K562 (cell line): ENCODE measurements at regions not wholly inside any gene's neighbourhood (a gene's known extent, or its start where the extent isn't known, plus 50 kb on each side); places are given as distances from the start of the nearest gene placed in this dataset.

Experiments used
- ATAC-seq: fragments of 200-7000 bp; cut with Tn5 transposase; 3 replicates; pipeline ENCODE4 v1.9.1; 2020; ENCODE audit warnings: moderate library complexity
- BruUV-seq: library from RNA; stranded (reverse); fragments of 400-500 nt; replicated peaks from 2 replicates; lab custom pipeline; 2021; lab: Mats Ljungman, UMichigan
- CTCF ChIA-PET: fragments of 300-600 bp; formaldehyde crosslinking; extraction: SDS; loops from one replicate; lab custom pipeline; 2021; ENCODE audit warnings: low intra/inter-chr PET ratio; lab: Yijun Ruan, JAX
- POLR2A ChIA-PET: fragments of 300-600, 350-650 bp; sonication (Branson Sonifier 250); formaldehyde crosslinking; extraction: SDS; loops from one replicate; lab custom pipeline; 2021; ENCODE audit warnings: antibody characterized with exemption, inconsistent platforms; lab: Yijun Ruan, JAX
- DNase-seq, 4 experiments: peaks; one replicate each; pipeline versions ENCODE4 v3.0.0 to v3.0.0-alpha.2; 2011 to 2018; ENCODE audit warnings: low spot score in 3 of 4, mixed read lengths in 3 of 4; ENCODE audit errors: extremely low read depth in 1 of 4
- FAIRE-seq: peaks from 2 replicates; lab custom pipeline; 2011; peaks lifted over from hg19 to GRCh38; lab: Jason Lieb, UNC
- H2AFZ ChIP-seq: 2 replicates; pipeline ENCODE4 v1.6.0; 2011; ENCODE audit warnings: low read depth, low read length, control low read depth, inconsistent platforms
- H3K27ac ChIP-seq: fragments of 200-600 bp; 3 replicates; pipeline ENCODE4 v1.8.0; 2011; ENCODE audit warnings: low read depth, mild to moderate bottlenecking, control low read depth, inconsistent platforms, low read length, moderate library complexity, mixed read lengths; ENCODE audit errors: extremely low read depth
- H3K27me3 ChIP-seq, 2 experiments: fragments of 300-600 bp in 1 of 2; 2 replicates in 1 of 2; 3 replicates in 1 of 2; pipeline versions ENCODE4 v1.6.0 to v1.8.0; 2011; ENCODE audit warnings: inconsistent platforms in 2 of 2, low read length in 2 of 2, mild to moderate bottlenecking in 1 of 2, mixed read lengths in 1 of 2, moderate library complexity in 1 of 2; ENCODE audit not compliant: control insufficient read depth in 2 of 2, insufficient read depth in 2 of 2
- H3K36me3 ChIP-seq: fragments of 300-600 bp; 3 replicates; pipeline ENCODE4 v1.8.0; 2011; ENCODE audit warnings: mild to moderate bottlenecking, low read length, inconsistent platforms; ENCODE audit not compliant: control insufficient read depth, insufficient read depth
- H3K4me1 ChIP-seq, 2 experiments: fragments of 200-600 bp in 1 of 2; replicated peaks in 1 of 2; 2 replicates in 1 of 2; 3 replicates in 1 of 2; pipeline versions ENCODE4 v1.5.1 to v1.8.0; 2011; ENCODE audit warnings: inconsistent platforms in 2 of 2, low read length in 2 of 2, mild to moderate bottlenecking in 1 of 2, mixed read lengths in 1 of 2, moderate library complexity in 1 of 2; ENCODE audit not compliant: control insufficient read depth in 2 of 2, insufficient read depth in 2 of 2
- H3K4me2 ChIP-seq: 2 replicates; pipeline ENCODE4 v1.6.1; 2011; ENCODE audit warnings: low read length, control low read depth, inconsistent platforms, mixed read lengths; ENCODE audit not compliant: insufficient read depth
- H3K4me3 ChIP-seq: fragments of 200-600 bp; sonication (generic), shearing (Covaris generic); 2 replicates; pipeline ENCODE4 v1.5.1; 2016; ENCODE audit warnings: control low read depth, inconsistent platforms
- H3K79me2 ChIP-seq: fragments of 200-600 bp; 3 replicates; pipeline ENCODE4 v1.8.0; 2011; ENCODE audit warnings: low read length, inconsistent platforms; ENCODE audit not compliant: control insufficient read depth, insufficient read depth
- H3K9ac ChIP-seq, 2 experiments: 2 replicates each; pipeline versions ENCODE4 v1.6.0 to v1.6.1; 2011; ENCODE audit warnings: low read depth in 2 of 2, low read length in 2 of 2, control low read depth in 1 of 2, inconsistent platforms in 1 of 2, mild to moderate bottlenecking in 1 of 2, mixed read lengths in 1 of 2; ENCODE audit not compliant: insufficient read depth in 1 of 2
- H3K9me1 ChIP-seq: one replicate; pipeline ENCODE4 v1.6.0; 2011; ENCODE audit warnings: inconsistent platforms, mild to moderate bottlenecking, low read length, moderate library complexity; ENCODE audit not compliant: control insufficient read depth, insufficient read depth
- H3K9me3 ChIP-seq: replicated peaks from 2 replicates; pipeline ENCODE4 v1.5.1; 2011; ENCODE audit warnings: low read depth, low read length, inconsistent platforms; ENCODE audit not compliant: control insufficient read depth, insufficient read depth
- H4K20me1 ChIP-seq: replicated peaks from 2 replicates; pipeline ENCODE4 v1.6.1; 2011; ENCODE audit warnings: low read length, inconsistent platforms, mixed read lengths; ENCODE audit not compliant: control insufficient read depth, insufficient read depth
- HMG20A ChIP-seq: fragments of 450-650 bp; formaldehyde crosslinking; conservative IDR thresholded peaks from 2 replicates; pipeline ENCODE4 v1.4.0; 2020; ENCODE audit warnings: mild to moderate bottlenecking, mixed read lengths
- MCM3 ChIP-seq: fragments of 450-650 bp; IDR thresholded peaks from 2 replicates; pipeline ENCODE4 v1.6.1; 2016
- MYC ChIP-seq, 2 experiments: fragments of 250-450 bp in 1 of 2; sonication (Bioruptor Pico) in 1 of 2; IDR thresholded peaks; 2 replicates each; pipeline versions ENCODE4 v1.5.1 to v1.6.1; 2012 to 2021; ENCODE audit warnings: low read depth in 2 of 2, borderline replicate concordance in 1 of 2, improper control_type of control experiment in 1 of 2, low read length in 1 of 2, mild to moderate bottlenecking in 1 of 2, moderate library complexity in 1 of 2
- RCOR1 ChIP-seq, 2 experiments: IDR thresholded peaks; 2 replicates each; pipeline ENCODE4 v1.6.1; 2012; ENCODE audit warnings: low read depth in 2 of 2, low read length in 2 of 2, borderline replicate concordance in 1 of 2, improper control_type of control experiment in 1 of 2
- TAL1 ChIP-seq: fragments of 450-650 bp; IDR thresholded peaks from 2 replicates; pipeline ENCODE4 v1.6.1; 2016; ENCODE audit warnings: mild to moderate bottlenecking
- ZNF583 ChIP-seq: fragments of 250-450 bp; sonication (Bioruptor Pico); IDR thresholded peaks from 2 replicates; pipeline ENCODE4 v1.4.0; 2020
- WGBS: fragments of 100-300 bp; shearing (Covaris generic); methylation state at CpG from one replicate; pipeline ENCODE4 v1.1.6; 2016; ENCODE audit warnings: low coverage, mixed read lengths; ENCODE audit not compliant: insufficient coverage; ENCODE audit errors: missing lambda C conversion rate; 5-methylcytosine and 5-hydroxymethylcytosine counted together
- in situ Hi-C: fragments of 300-500 bp; cut with MboI; formaldehyde crosslinking; loops from 4 replicates; pipeline ENCODE4 v1.15.0; 2018; ENCODE audit warnings: inconsistent platforms, mixed read lengths
- intact Hi-C: fragments of 100-400 bp; cut with micrococcal nuclease; formaldehyde crosslinking; loops from 2 replicates; pipeline ENCODE4 v1.14.2; 2022
- TF ChIP-seq, protein P1 (sequence below), 2 experiments: fragments of 150-350 bp in 1 of 2; IDR thresholded peaks; 2 replicates each; pipeline ENCODE4 v1.6.1; 2012 to 2016; ENCODE audit warnings: low read depth in 2 of 2, low read length in 2 of 2, mild to moderate bottlenecking in 1 of 2, moderate library complexity in 1 of 2
- TF ChIP-seq, protein P2 (sequence below): sonication (generic); formaldehyde crosslinking; IDR thresholded peaks from 2 replicates; pipeline ENCODE4 v1.8.1; 2023; ENCODE audit warnings: mild to moderate bottlenecking, missing genetic modification reagents
- TF ChIP-seq, protein P3 (sequence below): fragments of 450-650 bp; IDR thresholded peaks from 2 replicates; pipeline ENCODE4 v1.6.1; 2018; ENCODE audit warnings: mild to moderate bottlenecking, low read depth; ENCODE audit not compliant: partially characterized antibody
- TF ChIP-seq, protein P4 (sequence below): sonication (generic); formaldehyde crosslinking; IDR thresholded peaks from 2 replicates; pipeline ENCODE4 v1.8.0; 2022; ENCODE audit warnings: mild to moderate bottlenecking, missing genetic modification reagents

DNA sequence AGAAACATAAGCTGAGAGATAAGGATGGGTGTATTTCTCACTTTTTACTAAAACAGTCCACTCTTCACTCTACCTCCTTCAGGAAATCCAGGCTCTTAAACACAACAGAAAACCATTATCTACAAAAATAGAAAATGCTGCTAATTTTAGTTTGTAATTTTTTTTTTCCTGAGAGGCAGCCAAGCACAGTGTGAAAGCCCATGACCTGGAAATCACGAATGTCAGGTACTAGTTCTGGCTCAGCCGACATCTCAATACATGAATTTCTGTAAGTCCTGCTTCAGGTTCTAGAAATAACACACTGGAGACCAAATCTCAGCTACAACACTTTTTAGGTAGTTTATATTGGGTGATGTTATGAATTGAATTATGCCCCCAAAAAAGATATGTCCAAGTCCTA lies 308.9 kb downstream of the KCNA4 start (continued):
- TF ChIP-seq, protein P1, sequence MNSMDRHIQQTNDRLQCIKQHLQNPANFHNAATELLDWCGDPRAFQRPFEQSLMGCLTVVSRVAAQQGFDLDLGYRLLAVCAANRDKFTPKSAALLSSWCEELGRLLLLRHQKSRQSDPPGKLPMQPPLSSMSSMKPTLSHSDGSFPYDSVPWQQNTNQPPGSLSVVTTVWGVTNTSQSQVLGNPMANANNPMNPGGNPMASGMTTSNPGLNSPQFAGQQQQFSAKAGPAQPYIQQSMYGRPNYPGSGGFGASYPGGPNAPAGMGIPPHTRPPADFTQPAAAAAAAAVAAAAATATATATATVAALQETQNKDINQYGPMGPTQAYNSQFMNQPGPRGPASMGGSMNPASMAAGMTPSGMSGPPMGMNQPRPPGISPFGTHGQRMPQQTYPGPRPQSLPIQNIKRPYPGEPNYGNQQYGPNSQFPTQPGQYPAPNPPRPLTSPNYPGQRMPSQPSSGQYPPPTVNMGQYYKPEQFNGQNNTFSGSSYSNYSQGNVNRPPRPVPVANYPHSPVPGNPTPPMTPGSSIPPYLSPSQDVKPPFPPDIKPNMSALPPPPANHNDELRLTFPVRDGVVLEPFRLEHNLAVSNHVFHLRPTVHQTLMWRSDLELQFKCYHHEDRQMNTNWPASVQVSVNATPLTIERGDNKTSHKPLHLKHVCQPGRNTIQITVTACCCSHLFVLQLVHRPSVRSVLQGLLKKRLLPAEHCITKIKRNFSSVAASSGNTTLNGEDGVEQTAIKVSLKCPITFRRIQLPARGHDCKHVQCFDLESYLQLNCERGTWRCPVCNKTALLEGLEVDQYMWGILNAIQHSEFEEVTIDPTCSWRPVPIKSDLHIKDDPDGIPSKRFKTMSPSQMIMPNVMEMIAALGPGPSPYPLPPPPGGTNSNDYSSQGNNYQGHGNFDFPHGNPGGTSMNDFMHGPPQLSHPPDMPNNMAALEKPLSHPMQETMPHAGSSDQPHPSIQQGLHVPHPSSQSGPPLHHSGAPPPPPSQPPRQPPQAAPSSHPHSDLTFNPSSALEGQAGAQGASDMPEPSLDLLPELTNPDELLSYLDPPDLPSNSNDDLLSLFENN (IDR thresholded peaks at IDR 0.05; ENCODE audit: low read depth in 2 of 2, low read length in 2 of 2), result no peak
- TF ChIP-seq MCM3, result no peak

DNA sequence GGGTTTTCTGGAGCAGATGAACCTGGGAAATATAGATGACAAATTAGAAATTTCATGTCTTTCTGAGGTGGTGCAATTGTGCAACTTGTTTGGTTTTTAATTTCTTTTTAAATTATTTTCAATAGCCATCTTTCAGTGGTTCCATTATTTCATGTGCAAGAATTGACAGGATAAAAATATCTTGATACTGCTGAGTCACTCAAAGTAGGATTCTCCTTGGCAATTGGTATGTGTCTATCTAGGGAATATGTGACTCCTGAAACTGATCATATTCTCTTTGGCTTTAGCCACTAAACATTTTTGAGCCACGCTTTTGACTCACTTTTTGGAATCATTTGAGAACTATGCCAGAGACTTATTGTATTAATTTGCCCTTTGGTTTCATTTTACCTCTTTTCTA lies 331.5 kb downstream of the KCNA4 start:
- ChIA-PET POLR2A (no interaction called here), CTCF (no interaction called here)
- H3K9me3 ChIP-seq, result no peaks in the 10 kb centered on the region
- 0% methylated on average over 1 of the region's 1 CpG for WGBS
- intact Hi-C loops, result no loop called here
- in situ Hi-C loops, result no loop called here
- H3K79me2 ChIP-seq, result no peaks in the 10 kb centered on the region
- no peaks in the 10 kb centered on the region for H3K4me1 ChIP-seq
- H3K27me3 ChIP-seq, result no peaks in the 10 kb centered on the region
- BruUV-seq, result no TSS peak
- H3K4me2 ChIP-seq, result no peak overlapping the region
- ATAC-seq, result no peak
- no peaks in the 10 kb centered on the region for H3K36me3 ChIP-seq
- no peak overlapping the region for H3K4me3 ChIP-seq
- no peak overlapping the region for H3K27ac ChIP-seq
- H3K9me1 ChIP-seq, result no peaks in the 10 kb centered on the region
- no peak for DNase-seq
- no peak for FAIRE-seq
- no peaks in the 10 kb centered on the region for H4K20me1 ChIP-seq
- no peak overlapping the region for H2AFZ ChIP-seq
- H3K9ac ChIP-seq, result no peak overlapping the region
- TF ChIP-seq RCOR1 (IDR thresholded peaks at IDR 0.05; ENCODE audit: borderline replicate concordance in 1 of 2, low read depth in 2 of 2, low read length in 2 of 2) (no peak), TAL1 (no peak), ZNF583 (no peak), HMG20A (CRISPR knock-in tag) (no peak), MYC (IDR thresholded peaks at IDR 0.05; ENCODE audit: low read depth, low read length) (no peak), MYC (CRISPR knock-in tag; IDR thresholded peaks at IDR 0.05; ENCODE audit: borderline replicate concordance, low read depth) (no peak)
- TF ChIP-seq, protein P2, sequence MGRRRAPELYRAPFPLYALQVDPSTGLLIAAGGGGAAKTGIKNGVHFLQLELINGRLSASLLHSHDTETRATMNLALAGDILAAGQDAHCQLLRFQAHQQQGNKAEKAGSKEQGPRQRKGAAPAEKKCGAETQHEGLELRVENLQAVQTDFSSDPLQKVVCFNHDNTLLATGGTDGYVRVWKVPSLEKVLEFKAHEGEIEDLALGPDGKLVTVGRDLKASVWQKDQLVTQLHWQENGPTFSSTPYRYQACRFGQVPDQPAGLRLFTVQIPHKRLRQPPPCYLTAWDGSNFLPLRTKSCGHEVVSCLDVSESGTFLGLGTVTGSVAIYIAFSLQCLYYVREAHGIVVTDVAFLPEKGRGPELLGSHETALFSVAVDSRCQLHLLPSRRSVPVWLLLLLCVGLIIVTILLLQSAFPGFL (CRISPR knock-in tag), result no peak
- TF ChIP-seq, protein P3, sequence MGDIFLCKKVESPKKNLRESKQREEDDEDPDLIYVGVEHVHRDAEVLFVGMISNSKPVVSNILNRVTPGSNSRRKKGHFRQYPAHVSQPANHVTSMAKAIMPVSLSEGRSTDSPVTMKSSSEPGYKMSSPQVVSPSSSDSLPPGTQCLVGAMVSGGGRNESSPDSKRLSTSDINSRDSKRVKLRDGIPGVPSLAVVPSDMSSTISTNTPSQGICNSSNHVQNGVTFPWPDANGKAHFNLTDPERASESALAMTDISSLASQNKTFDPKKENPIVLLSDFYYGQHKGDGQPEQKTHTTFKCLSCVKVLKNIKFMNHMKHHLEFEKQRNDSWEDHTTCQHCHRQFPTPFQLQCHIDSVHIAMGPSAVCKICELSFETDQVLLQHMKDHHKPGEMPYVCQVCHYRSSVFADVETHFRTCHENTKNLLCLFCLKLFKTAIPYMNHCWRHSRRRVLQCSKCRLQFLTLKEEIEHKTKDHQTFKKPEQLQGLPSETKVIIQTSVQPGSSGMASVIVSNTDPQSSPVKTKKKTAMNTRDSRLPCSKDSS, result no peak
- TF ChIP-seq, protein P4, sequence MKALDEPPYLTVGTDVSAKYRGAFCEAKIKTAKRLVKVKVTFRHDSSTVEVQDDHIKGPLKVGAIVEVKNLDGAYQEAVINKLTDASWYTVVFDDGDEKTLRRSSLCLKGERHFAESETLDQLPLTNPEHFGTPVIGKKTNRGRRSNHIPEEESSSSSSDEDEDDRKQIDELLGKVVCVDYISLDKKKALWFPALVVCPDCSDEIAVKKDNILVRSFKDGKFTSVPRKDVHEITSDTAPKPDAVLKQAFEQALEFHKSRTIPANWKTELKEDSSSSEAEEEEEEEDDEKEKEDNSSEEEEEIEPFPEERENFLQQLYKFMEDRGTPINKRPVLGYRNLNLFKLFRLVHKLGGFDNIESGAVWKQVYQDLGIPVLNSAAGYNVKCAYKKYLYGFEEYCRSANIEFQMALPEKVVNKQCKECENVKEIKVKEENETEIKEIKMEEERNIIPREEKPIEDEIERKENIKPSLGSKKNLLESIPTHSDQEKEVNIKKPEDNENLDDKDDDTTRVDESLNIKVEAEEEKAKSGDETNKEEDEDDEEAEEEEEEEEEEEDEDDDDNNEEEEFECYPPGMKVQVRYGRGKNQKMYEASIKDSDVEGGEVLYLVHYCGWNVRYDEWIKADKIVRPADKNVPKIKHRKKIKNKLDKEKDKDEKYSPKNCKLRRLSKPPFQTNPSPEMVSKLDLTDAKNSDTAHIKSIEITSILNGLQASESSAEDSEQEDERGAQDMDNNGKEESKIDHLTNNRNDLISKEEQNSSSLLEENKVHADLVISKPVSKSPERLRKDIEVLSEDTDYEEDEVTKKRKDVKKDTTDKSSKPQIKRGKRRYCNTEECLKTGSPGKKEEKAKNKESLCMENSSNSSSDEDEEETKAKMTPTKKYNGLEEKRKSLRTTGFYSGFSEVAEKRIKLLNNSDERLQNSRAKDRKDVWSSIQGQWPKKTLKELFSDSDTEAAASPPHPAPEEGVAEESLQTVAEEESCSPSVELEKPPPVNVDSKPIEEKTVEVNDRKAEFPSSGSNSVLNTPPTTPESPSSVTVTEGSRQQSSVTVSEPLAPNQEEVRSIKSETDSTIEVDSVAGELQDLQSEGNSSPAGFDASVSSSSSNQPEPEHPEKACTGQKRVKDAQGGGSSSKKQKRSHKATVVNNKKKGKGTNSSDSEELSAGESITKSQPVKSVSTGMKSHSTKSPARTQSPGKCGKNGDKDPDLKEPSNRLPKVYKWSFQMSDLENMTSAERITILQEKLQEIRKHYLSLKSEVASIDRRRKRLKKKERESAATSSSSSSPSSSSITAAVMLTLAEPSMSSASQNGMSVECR (CRISPR knock-in tag), result no peak
